K562 (cell line): ENCODE measurements at regions not wholly inside any gene's neighbourhood (a gene's known extent, or its start where the extent isn't known, plus 50 kb on each side); places are given as distances from the start of the nearest gene placed in this dataset.

ENCODE experiments used
- ATAC-seq: fragments of 200-7000 bp; cut with Tn5 transposase; 3 replicates; pipeline ENCODE4 v1.9.1; 2020; ENCODE audit warnings: moderate library complexity
- BruUV-seq: library from RNA; stranded (reverse); fragments of 400-500 nt; replicated peaks from 2 replicates; lab custom pipeline; 2021; lab: Mats Ljungman, UMichigan
- CTCF ChIA-PET: fragments of 300-600 bp; formaldehyde crosslinking; extraction: SDS; loops from one replicate; lab custom pipeline; 2021; ENCODE audit warnings: low intra/inter-chr PET ratio; lab: Yijun Ruan, JAX
- POLR2A ChIA-PET: fragments of 300-600, 350-650 bp; sonication (Branson Sonifier 250); formaldehyde crosslinking; extraction: SDS; loops from one replicate; lab custom pipeline; 2021; ENCODE audit warnings: antibody characterized with exemption, inconsistent platforms; lab: Yijun Ruan, JAX
- DNase-seq, 4 experiments: peaks; one replicate each; pipeline versions ENCODE4 v3.0.0 to v3.0.0-alpha.2; 2011 to 2018; ENCODE audit warnings: low spot score in 3 of 4, mixed read lengths in 3 of 4; ENCODE audit errors: extremely low read depth in 1 of 4
- FAIRE-seq: peaks from 2 replicates; lab custom pipeline; 2011; peaks lifted over from hg19 to GRCh38; lab: Jason Lieb, UNC
- H2AFZ ChIP-seq: 2 replicates; pipeline ENCODE4 v1.6.0; 2011; ENCODE audit warnings: low read depth, low read length, control low read depth, inconsistent platforms
- H3K27ac ChIP-seq: fragments of 200-600 bp; 3 replicates; pipeline ENCODE4 v1.8.0; 2011; ENCODE audit warnings: low read depth, mild to moderate bottlenecking, control low read depth, inconsistent platforms, low read length, moderate library complexity, mixed read lengths; ENCODE audit errors: extremely low read depth
- H3K27me3 ChIP-seq, 2 experiments: fragments of 300-600 bp in 1 of 2; 2 replicates in 1 of 2; 3 replicates in 1 of 2; pipeline versions ENCODE4 v1.6.0 to v1.8.0; 2011; ENCODE audit warnings: inconsistent platforms in 2 of 2, low read length in 2 of 2, mild to moderate bottlenecking in 1 of 2, mixed read lengths in 1 of 2, moderate library complexity in 1 of 2; ENCODE audit not compliant: control insufficient read depth in 2 of 2, insufficient read depth in 2 of 2
- H3K36me3 ChIP-seq: fragments of 300-600 bp; 3 replicates; pipeline ENCODE4 v1.8.0; 2011; ENCODE audit warnings: mild to moderate bottlenecking, low read length, inconsistent platforms; ENCODE audit not compliant: control insufficient read depth, insufficient read depth
- H3K4me1 ChIP-seq, 2 experiments: fragments of 200-600 bp in 1 of 2; replicated peaks in 1 of 2; 2 replicates in 1 of 2; 3 replicates in 1 of 2; pipeline versions ENCODE4 v1.5.1 to v1.8.0; 2011; ENCODE audit warnings: inconsistent platforms in 2 of 2, low read length in 2 of 2, mild to moderate bottlenecking in 1 of 2, mixed read lengths in 1 of 2, moderate library complexity in 1 of 2; ENCODE audit not compliant: control insufficient read depth in 2 of 2, insufficient read depth in 2 of 2
- H3K4me2 ChIP-seq: 2 replicates; pipeline ENCODE4 v1.6.1; 2011; ENCODE audit warnings: low read length, control low read depth, inconsistent platforms, mixed read lengths; ENCODE audit not compliant: insufficient read depth
- H3K4me3 ChIP-seq: fragments of 200-600 bp; sonication (generic), shearing (Covaris generic); 2 replicates; pipeline ENCODE4 v1.5.1; 2016; ENCODE audit warnings: control low read depth, inconsistent platforms
- H3K79me2 ChIP-seq: fragments of 200-600 bp; 3 replicates; pipeline ENCODE4 v1.8.0; 2011; ENCODE audit warnings: low read length, inconsistent platforms; ENCODE audit not compliant: control insufficient read depth, insufficient read depth
- H3K9ac ChIP-seq, 2 experiments: 2 replicates each; pipeline versions ENCODE4 v1.6.0 to v1.6.1; 2011; ENCODE audit warnings: low read depth in 2 of 2, low read length in 2 of 2, control low read depth in 1 of 2, inconsistent platforms in 1 of 2, mild to moderate bottlenecking in 1 of 2, mixed read lengths in 1 of 2; ENCODE audit not compliant: insufficient read depth in 1 of 2
- H3K9me1 ChIP-seq: one replicate; pipeline ENCODE4 v1.6.0; 2011; ENCODE audit warnings: inconsistent platforms, mild to moderate bottlenecking, low read length, moderate library complexity; ENCODE audit not compliant: control insufficient read depth, insufficient read depth
- H3K9me3 ChIP-seq: replicated peaks from 2 replicates; pipeline ENCODE4 v1.5.1; 2011; ENCODE audit warnings: low read depth, low read length, inconsistent platforms; ENCODE audit not compliant: control insufficient read depth, insufficient read depth
- H4K20me1 ChIP-seq: replicated peaks from 2 replicates; pipeline ENCODE4 v1.6.1; 2011; ENCODE audit warnings: low read length, inconsistent platforms, mixed read lengths; ENCODE audit not compliant: control insufficient read depth, insufficient read depth
- CEBPB ChIP-seq: fragments of 450-650 bp; IDR thresholded peaks from 2 replicates; pipeline ENCODE4 v1.6.1; 2016; ENCODE audit warnings: missing genetic modification characterization, missing compliant biosample characterization
- ESRRA ChIP-seq: fragments of 450-650 bp; IDR thresholded peaks from 2 replicates; pipeline ENCODE4 v1.6.1; 2014; ENCODE audit warnings: low read depth, mild to moderate bottlenecking, moderate library complexity, borderline replicate concordance
- GATAD2A ChIP-seq: fragments of 450-650 bp; IDR thresholded peaks from 2 replicates; pipeline ENCODE4 v1.6.1; 2017
- GTF2A2 ChIP-seq: IDR thresholded peaks from 2 replicates; pipeline ENCODE4 v1.6.1; 2016; ENCODE audit warnings: mild to moderate bottlenecking, missing genetic modification characterization, missing compliant biosample characterization
- NR3C1 ChIP-seq: sonication (generic); formaldehyde crosslinking; IDR thresholded peaks from 2 replicates; pipeline ENCODE4 v1.8.1; 2022; ENCODE audit warnings: missing genetic modification reagents
- PCBP1 ChIP-seq: fragments of 200-400 bp; formaldehyde crosslinking; IDR thresholded peaks from 2 replicates; pipeline ENCODE4 v1.6.1; 2018; ENCODE audit warnings: mild to moderate bottlenecking, low read depth, low read length; ENCODE audit not compliant: poor library complexity, severe bottlenecking
- SPI1 ChIP-seq: IDR thresholded peaks from 2 replicates; pipeline ENCODE4 v1.6.1; 2011; ENCODE audit warnings: low read depth, low read length, control low read depth, borderline replicate concordance
- TAL1 ChIP-seq: fragments of 450-650 bp; IDR thresholded peaks from 2 replicates; pipeline ENCODE4 v1.6.1; 2016; ENCODE audit warnings: mild to moderate bottlenecking
- ZNF551 ChIP-seq: fragments of 250-450 bp; sonication (Bioruptor Pico); IDR thresholded peaks from 2 replicates; pipeline ENCODE4 v1.5.0; 2021; ENCODE audit warnings: mild to moderate bottlenecking, moderate library complexity
- WGBS: fragments of 100-300 bp; shearing (Covaris generic); methylation state at CpG from one replicate; pipeline ENCODE4 v1.1.6; 2016; ENCODE audit warnings: low coverage, mixed read lengths; ENCODE audit not compliant: insufficient coverage; ENCODE audit errors: missing lambda C conversion rate; 5-methylcytosine and 5-hydroxymethylcytosine counted together
- in situ Hi-C: fragments of 300-500 bp; cut with MboI; formaldehyde crosslinking; loops from 4 replicates; pipeline ENCODE4 v1.15.0; 2018; ENCODE audit warnings: inconsistent platforms, mixed read lengths
- intact Hi-C: fragments of 100-400 bp; cut with micrococcal nuclease; formaldehyde crosslinking; loops from 2 replicates; pipeline ENCODE4 v1.14.2; 2022

DNA sequence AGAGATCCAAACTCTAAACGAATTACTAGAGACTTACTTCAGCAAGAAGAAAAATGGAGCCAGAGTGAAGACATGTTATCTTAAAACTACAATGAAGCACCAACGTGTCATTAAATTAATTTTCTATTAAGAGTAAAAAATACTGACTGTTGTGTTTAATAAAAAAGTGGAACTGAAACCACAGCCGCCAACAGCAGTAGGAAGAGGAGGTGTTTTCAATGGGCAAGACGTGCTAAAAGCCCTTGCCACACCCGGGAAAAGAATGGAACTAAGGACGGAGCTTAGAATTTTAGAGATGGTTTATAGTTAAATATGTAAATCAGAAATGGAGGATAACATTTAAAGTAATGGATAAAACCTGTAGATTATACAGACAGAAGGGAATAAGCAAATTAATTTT lies 608.7 kb downstream of the TFAP2A start (continued):
- TF ChIP-seq ESRRA: no peak
- TF ChIP-seq PCBP1: no peak
- TF ChIP-seq SPI1: no peak
- TF ChIP-seq ZNF551 (CRISPR knock-in tag): no peak
- TF ChIP-seq GTF2A2 (tag): no peak

DNA sequence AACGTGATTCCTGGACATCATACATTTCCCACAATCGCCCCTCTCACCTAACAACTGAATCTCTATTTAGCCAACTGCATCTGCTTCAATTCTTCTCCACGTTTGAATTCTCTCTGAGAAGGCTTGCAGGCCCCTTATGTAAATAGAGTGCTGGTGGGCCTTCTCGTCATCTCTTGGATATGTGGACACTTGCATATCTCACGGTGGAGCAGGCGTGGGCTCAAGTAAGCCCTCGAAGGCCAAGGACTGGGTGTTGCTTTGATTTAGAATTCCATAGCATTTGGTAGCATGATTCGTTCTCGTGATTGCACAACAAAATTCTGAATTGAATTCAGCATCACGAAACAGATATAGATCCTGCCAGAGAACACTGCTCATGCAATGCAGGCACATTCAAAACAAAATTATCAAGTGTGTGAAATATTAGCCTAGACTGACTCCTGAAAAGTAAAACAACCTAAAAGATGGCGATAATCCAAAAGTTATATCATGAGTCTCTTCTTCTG lies 613.6 kb downstream of the TFAP2A start:
- no peaks in the 10 kb centered on the region for H3K9me1 ChIP-seq
- H3K79me2 ChIP-seq: no peaks in the 10 kb centered on the region
- ChIA-PET POLR2A (no interaction called here), CTCF (no interaction called here)
- intact Hi-C loops (no loop called here), in situ Hi-C loops (no loop called here)
- no peaks in the 10 kb centered on the region for H3K36me3 ChIP-seq
- H3K4me3 ChIP-seq: no peak overlapping the region
- no TSS peak for BruUV-seq
- FAIRE-seq: no peak
- H2AFZ ChIP-seq: no peak overlapping the region
- no peaks in the 10 kb centered on the region for H4K20me1 ChIP-seq
- no peak overlapping the region for H3K9ac ChIP-seq
- no peak for DNase-seq
- no peak overlapping the region for H3K4me2 ChIP-seq
- no peak overlapping the region for H3K27ac ChIP-seq
- peaks cover 2% of the 10 kb centered on the region; the same call in 1 of the 2 replicates for H3K9me3 ChIP-seq
- under 1% methylated on average over 11 of the region's 11 CpGs for WGBS
- ATAC-seq: no peak
- H3K4me1 ChIP-seq: no peaks in the 10 kb centered on the region
- TF ChIP-seq GATAD2A (no peak), CEBPB (tag) (0 out of 2 replicates have a peak, but pooled peaks have one; percentile 14), TAL1 (no peak), GTF2A2 (tag) (no peak), NR3C1 (CRISPR knock-in tag) (no peak)
- TF ChIP-seq, all 486 proteins: peak for 1
- H3K27me3 ChIP-seq: no peaks in the 10 kb centered on the region
